Neuronal stem cell (in vitro differentiated cells): ENCODE measurements at regions not wholly inside any gene's neighbourhood (a gene's known extent, or its start where the extent isn't known, plus 50 kb on each side); places are given as distances from the start of the nearest gene placed in this dataset.

ENCODE experiments used
- DNase-seq: peaks from one replicate; pipeline ENCODE4 v3.0.0-alpha.2; 2013; ENCODE audit warnings: low spot score
- H2AFZ ChIP-seq: one replicate; pipeline ENCODE4 v1.6.1; 2013; ENCODE audit warnings: mild to moderate bottlenecking, low read length, inconsistent platforms
- H2AK5ac ChIP-seq: 2 replicates; pipeline ENCODE4 v1.6.1; 2013; ENCODE audit warnings: low read depth, mild to moderate bottlenecking, inconsistent platforms, low read length, moderate library complexity, mixed read lengths
- H2BK120ac ChIP-seq: 2 replicates; pipeline ENCODE4 v1.6.1; 2013; ENCODE audit warnings: low read depth, mild to moderate bottlenecking, inconsistent platforms, low read length, moderate library complexity, mixed read lengths
- H2BK12ac ChIP-seq: one replicate; pipeline ENCODE4 v1.6.1; 2013; ENCODE audit warnings: low read length, inconsistent platforms
- H2BK15ac ChIP-seq: 2 replicates; pipeline ENCODE4 v1.6.1; 2013; ENCODE audit warnings: mild to moderate bottlenecking, low read length, inconsistent platforms, mixed read lengths
- H2BK5ac ChIP-seq: one replicate; pipeline ENCODE4 v1.6.1; 2013; ENCODE audit warnings: inconsistent platforms, mild to moderate bottlenecking, low read length, moderate library complexity
- H3K14ac ChIP-seq: one replicate; pipeline ENCODE4 v1.6.1; 2013; ENCODE audit warnings: low read length, inconsistent platforms
- H3K18ac ChIP-seq: 2 replicates; pipeline ENCODE4 v1.6.1; 2013; ENCODE audit warnings: low read length, inconsistent platforms
- H3K23ac ChIP-seq: 2 replicates; pipeline ENCODE4 v1.6.1; 2013; ENCODE audit warnings: low read depth, mild to moderate bottlenecking, mixed read lengths, low read length, inconsistent platforms; ENCODE audit not compliant: poor library complexity
- H3K27ac ChIP-seq: replicated peaks from 3 replicates; pipeline ENCODE4 v1.5.1; 2013; ENCODE audit warnings: low read length, inconsistent platforms
- H3K27me3 ChIP-seq, 3 experiments: 2 replicates each; pipeline ENCODE4 v1.6.1; 2013; ENCODE audit warnings: low read length in 3 of 3, mild to moderate bottlenecking in 2 of 3, inconsistent platforms in 1 of 3, low read depth in 1 of 3, mixed read lengths in 1 of 3, moderate library complexity in 1 of 3; ENCODE audit not compliant: control insufficient read depth in 3 of 3, insufficient read depth in 3 of 3
- H3K36me3 ChIP-seq, 2 donors: replicated peaks in 1 of 2; 2 replicates each; pipeline ENCODE4 v1.6.1; 2013; ENCODE audit warnings: low read length in 2 of 2; ENCODE audit not compliant: control insufficient read depth in 2 of 2, insufficient read depth in 2 of 2
- H3K4ac ChIP-seq: 2 replicates; pipeline ENCODE4 v1.6.1; 2013; ENCODE audit warnings: inconsistent platforms, mild to moderate bottlenecking, low read length, moderate library complexity
- H3K4me1 ChIP-seq, 2 donors: 1 replicate in 1 of 2; 2 replicates in 1 of 2; pipeline ENCODE4 v1.6.1; 2013; ENCODE audit warnings: low read length in 2 of 2, low read depth in 1 of 2; ENCODE audit not compliant: control insufficient read depth in 2 of 2, insufficient read depth in 1 of 2
- H3K4me2 ChIP-seq: one replicate; pipeline ENCODE4 v1.6.1; 2013; ENCODE audit warnings: mild to moderate bottlenecking, low read length, inconsistent platforms; ENCODE audit not compliant: insufficient read depth, poor library complexity, severe bottlenecking
- H3K4me3 ChIP-seq, 2 donors: 2 replicates each; pipeline ENCODE4 v1.5.1; 2013; ENCODE audit warnings: low read length in 2 of 2, mild to moderate bottlenecking in 2 of 2, inconsistent platforms in 1 of 2, moderate library complexity in 1 of 2
- H3K79me1 ChIP-seq: one replicate; pipeline ENCODE4 v1.6.1; 2013; ENCODE audit warnings: low read depth, mild to moderate bottlenecking, inconsistent platforms, low read length, moderate library complexity
- H3K9ac ChIP-seq: one replicate; pipeline ENCODE4 v1.6.1; 2013; ENCODE audit warnings: mild to moderate bottlenecking, low read depth, low read length, inconsistent platforms; ENCODE audit not compliant: poor library complexity
- H3K9me3 ChIP-seq, 2 donors: replicated peaks in 1 of 2; 2 replicates each; pipeline versions ENCODE3 to v1.6.1; 2013; ENCODE audit warnings: low read length in 2 of 2, mild to moderate bottlenecking in 2 of 2, inconsistent platforms in 1 of 2, low read depth in 1 of 2, mixed read lengths in 1 of 2, moderate library complexity in 1 of 2; ENCODE audit not compliant: control insufficient read depth in 2 of 2, insufficient read depth in 1 of 2
- H4K8ac ChIP-seq: one replicate; pipeline ENCODE4 v1.6.1; 2013; ENCODE audit warnings: low read depth, mild to moderate bottlenecking, inconsistent platforms, low read length, moderate library complexity
- H4K91ac ChIP-seq: one replicate; pipeline ENCODE4 v1.6.1; 2013; ENCODE audit warnings: low read length, low read depth, mild to moderate bottlenecking, inconsistent platforms; ENCODE audit not compliant: poor library complexity
- WGBS, 2 donors: extraction: QIAGEN DNeasy Blood & Tissue Kit; methylation state at CpG; one replicate each; pipeline ENCODE4 v1.1.7; 2013; ENCODE audit warnings: missing lambda C conversion rate in 2 of 2, mixed read lengths in 1 of 2; ENCODE audit not compliant: insufficient read length in 2 of 2, insufficient replicate concordance in 1 of 2; ENCODE audit errors: extremely low coverage in 2 of 2; 5-methylcytosine and 5-hydroxymethylcytosine counted together

- H2BK12ac ChIP-seq = no peak overlapping the region
- H3K4me2 ChIP-seq = no peak overlapping the region
- H2BK120ac ChIP-seq = no peak overlapping the region
- no peak for DNase-seq
- H3K14ac ChIP-seq = no peak overlapping the region
- H2AFZ ChIP-seq = no peak overlapping the region
- no peak overlapping the region for H3K18ac ChIP-seq
- no peak overlapping the region for H4K8ac ChIP-seq
- H3K4me1 ChIP-seq = no peaks in the 10 kb centered on the region
- no peak overlapping the region for H3K27ac ChIP-seq
- no peak overlapping the region for H3K23ac ChIP-seq
- H3K4me3 ChIP-seq = no peak overlapping the region
- no peaks in the 10 kb centered on the region for H3K36me3 ChIP-seq
- no peak overlapping the region for H3K4ac ChIP-seq
- H2BK5ac ChIP-seq = no peak overlapping the region
- WGBS, 2 donors = no CpG with 5 or more reads among the region's 5 CpGs
- no peaks in the 10 kb centered on the region for H3K27me3 ChIP-seq
- H4K91ac ChIP-seq = no peak overlapping the region
- H3K79me1 ChIP-seq = no peaks in the 10 kb centered on the region
- no peak overlapping the region for H2BK15ac ChIP-seq
- no peak overlapping the region for H2AK5ac ChIP-seq
- H3K9ac ChIP-seq = no peak overlapping the region
- no peaks in the 10 kb centered on the region for H3K9me3 ChIP-seq
Observed at GRCh38 chrX:27404366-27404765, 58.8 kb downstream of the PPP4R3C start.

GRCh38 chrX:27399146-27399456 is 64.0 kb downstream of the PPP4R3C start:
- no peak overlapping the region for H3K4me2 ChIP-seq
- H3K27me3 ChIP-seq = no peaks in the 10 kb centered on the region
- no peak overlapping the region for H4K8ac ChIP-seq
- no peak for DNase-seq
- no peak overlapping the region for H3K9ac ChIP-seq
- no peak overlapping the region for H3K23ac ChIP-seq
- H3K27ac ChIP-seq = no peak overlapping the region
- no peaks in the 10 kb centered on the region for H3K36me3 ChIP-seq
- no peaks in the 10 kb centered on the region for H3K79me1 ChIP-seq
- no peak overlapping the region for H2AK5ac ChIP-seq
- H2BK120ac ChIP-seq = no peak overlapping the region
- H3K4me3 ChIP-seq = peak overlapping the region in 1 of 2 donors; percentile 48
- H3K9me3 ChIP-seq = no peaks in the 10 kb centered on the region
- H2BK15ac ChIP-seq = no peak overlapping the region
- H3K4me1 ChIP-seq = no peaks in the 10 kb centered on the region
- H3K18ac ChIP-seq = no peak overlapping the region
- no peak overlapping the region for H3K14ac ChIP-seq
- H2BK12ac ChIP-seq = no peak overlapping the region
- no peak overlapping the region for H4K91ac ChIP-seq
- H3K4ac ChIP-seq = no peak overlapping the region
- H2BK5ac ChIP-seq = no peak overlapping the region
- peak overlapping the region; percentile 71 for H2AFZ ChIP-seq

- Histone ChIP-seq H3K79me1 (no peaks in the 10 kb centered on the region), H3K27me3 (no peaks in the 10 kb centered on the region), H3K23ac (no peak overlapping the region), H3K4me1 (no peaks in the 10 kb centered on the region), H3K4me3 (no peak overlapping the region), H2BK15ac (no peak overlapping the region), H2AK5ac (no peak overlapping the region), H3K4ac (no peak overlapping the region), H2BK12ac (no peak overlapping the region), H4K91ac (no peak overlapping the region), H3K14ac (no peak overlapping the region), H4K8ac (no peak overlapping the region), H3K36me3 (no peaks in the 10 kb centered on the region), H3K4me2 (no peak overlapping the region), H3K9me3 (no peaks in the 10 kb centered on the region), H2BK120ac (no peak overlapping the region), H3K27ac (no peak overlapping the region), H2AFZ (no peak overlapping the region), H2BK5ac (no peak overlapping the region), H3K18ac (no peak overlapping the region), H3K9ac (no peak overlapping the region)
- no CpG with 5 or more reads among the region's 4 CpGs for WGBS, 2 donors
- DNase-seq = no peak
Observed at GRCh38 chrX:27391623-27392022, 71.5 kb downstream of the PPP4R3C start.

- Histone ChIP-seq H3K14ac (no peak overlapping the region), H3K27me3 (no peaks in the 10 kb centered on the region), H3K23ac (no peak overlapping the region), H2BK120ac (no peak overlapping the region), H2BK5ac (no peak overlapping the region), H2AFZ (no peak overlapping the region), H4K91ac (no peak overlapping the region), H3K9me3 (no peaks in the 10 kb centered on the region), H3K4me2 (no peak overlapping the region), H3K36me3 (no peaks in the 10 kb centered on the region), H3K27ac (no peak overlapping the region), H3K4me1 (no peaks in the 10 kb centered on the region), H3K79me1 (no peaks in the 10 kb centered on the region), H2BK15ac (no peak overlapping the region), H3K18ac (no peak overlapping the region), H3K4me3 (no peak overlapping the region), H4K8ac (no peak overlapping the region), H2BK12ac (no peak overlapping the region), H2AK5ac (no peak overlapping the region), H3K4ac (no peak overlapping the region), H3K9ac (no peak overlapping the region)
- DNase-seq = no peak
- WGBS, 2 donors = no CpG with 5 or more reads among the region's 11 CpGs
Observed at GRCh38 chrX:27381419-27381818, 81.7 kb downstream of the PPP4R3C start.
